OCI-LY3 (cell line): ENCODE measurements at regions not wholly inside any gene's neighbourhood (a gene's known extent, or its start where the extent isn't known, plus 50 kb on each side); places are given as distances from the start of the nearest gene placed in this dataset.

ENCODE experiments used
- H2AFZ ChIP-seq: fragments of 200-600, 300-600 bp; shearing (Covaris generic); 2 replicates; pipeline ENCODE4 v1.6.0; 2014; ENCODE audit warnings: antibody characterized with exemption, low read depth, low read length
- H3K27ac ChIP-seq: fragments of 200-600, 300-600 bp; sonication (generic); 2 replicates; pipeline ENCODE4 v1.5.1; 2014; ENCODE audit warnings: mild to moderate bottlenecking, low read length, moderate library complexity, mixed read lengths
- H3K27me3 ChIP-seq: fragments of 200-600, 300-600 bp; sonication (generic); 2 replicates; pipeline ENCODE4 v1.6.1; 2014; ENCODE audit warnings: low read depth, low read length, mixed read lengths
- H3K36me3 ChIP-seq: fragments of 200-600, 300-600 bp; sonication (generic); replicated peaks from 2 replicates; pipeline ENCODE3; 2014; ENCODE audit warnings: low read depth, low read length, mixed read lengths
- H3K4me1 ChIP-seq: fragments of 300-600, 200-600 bp; sonication (generic); 2 replicates; pipeline ENCODE4 v1.6.1; 2014; ENCODE audit warnings: low read length, mixed read lengths
- H3K4me2 ChIP-seq: fragments of 200-600, 300-600 bp; sonication (generic); 2 replicates; pipeline ENCODE4 v1.6.1; 2014; ENCODE audit warnings: low read length, mixed read lengths
- H3K4me3 ChIP-seq: fragments of 300-600, 200-600 bp; sonication (generic); 2 replicates; pipeline ENCODE4 v1.5.1; 2014; ENCODE audit warnings: antibody characterized with exemption, mild to moderate bottlenecking, low read length, moderate library complexity
- H3K79me2 ChIP-seq: fragments of 300-600, 200-600 bp; shearing (Covaris generic); 2 replicates; pipeline ENCODE4 v1.6.1; 2014; ENCODE audit warnings: mild to moderate bottlenecking, low read length, mixed read lengths
- H3K9ac ChIP-seq: fragments of 300-600, 200-600 bp; shearing (Covaris generic); 2 replicates; pipeline ENCODE4 v1.6.0; 2014; ENCODE audit warnings: mild to moderate bottlenecking, low read length, moderate library complexity
- H3K9me3 ChIP-seq: fragments of 200-600, 300-600 bp; shearing (Covaris generic); 2 replicates; pipeline ENCODE4 v1.6.1; 2014; ENCODE audit warnings: low read length, mixed read lengths; ENCODE audit not compliant: insufficient read depth
- H4K20me1 ChIP-seq: fragments of 200-600, 300-600 bp; sonication (generic); 2 replicates; pipeline ENCODE4 v1.6.1; 2016; ENCODE audit warnings: low read length, mixed read lengths; ENCODE audit not compliant: insufficient read depth
- EZH2phosphoT487 ChIP-seq: fragments of 200-600 bp; shearing (Covaris generic); IDR thresholded peaks from 2 replicates; pipeline ENCODE4 v1.6.1; 2018; ENCODE audit warnings: antibody characterized with exemption, mixed run types, low read depth
- TF ChIP-seq, protein P1 (sequence below): fragments of 200-600, 300-600 bp; sonication (generic); IDR thresholded peaks from 2 replicates; pipeline ENCODE4 v1.5.1; 2014; ENCODE audit warnings: antibody characterized with exemption, low read length, low read depth

DNA sequence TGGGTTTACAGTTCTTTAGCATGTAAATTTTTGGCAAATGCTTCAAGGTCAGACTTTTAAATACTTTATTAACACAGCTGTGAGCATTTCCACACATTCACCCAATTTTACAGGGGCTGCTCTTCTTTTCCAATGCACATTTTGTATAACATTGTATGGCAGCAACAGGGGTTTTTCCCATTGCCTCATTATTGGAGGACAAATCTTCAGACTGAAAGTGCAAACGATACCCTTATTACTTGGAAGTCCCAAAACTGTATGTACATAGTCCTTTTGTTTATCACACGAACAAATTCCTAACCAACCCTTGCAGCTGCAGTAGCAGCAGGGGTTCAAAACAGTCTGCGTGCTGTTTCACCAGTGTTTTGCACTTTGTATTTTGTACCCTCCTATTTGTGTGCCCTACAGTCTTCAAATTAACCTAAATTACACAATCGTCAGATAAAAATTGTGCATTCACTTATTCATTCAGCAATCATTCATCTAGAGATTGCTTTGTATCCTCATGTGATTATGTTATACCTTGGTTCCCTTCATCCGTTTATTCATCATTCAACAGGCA lies 330.7 kb upstream of the RASGEF1B start:
- peaks cover 5% of the 10 kb centered on the region; the same call in 1 of the 2 replicates for H3K4me1 ChIP-seq
- H3K79me2 ChIP-seq: no peaks in the 10 kb centered on the region
- H3K9ac ChIP-seq: no peak overlapping the region
- H4K20me1 ChIP-seq: no peaks in the 10 kb centered on the region
- H3K27ac ChIP-seq: no peak overlapping the region
- no peak overlapping the region for H3K4me2 ChIP-seq
- H2AFZ ChIP-seq: no peak overlapping the region
- H3K4me3 ChIP-seq: no peak overlapping the region
- H3K36me3 ChIP-seq: no peaks in the 10 kb centered on the region
- no peaks in the 10 kb centered on the region for H3K27me3 ChIP-seq
- no peaks in the 10 kb centered on the region for H3K9me3 ChIP-seq
- no peak for TF ChIP-seq EZH2phosphoT487
- TF ChIP-seq, protein P1, sequence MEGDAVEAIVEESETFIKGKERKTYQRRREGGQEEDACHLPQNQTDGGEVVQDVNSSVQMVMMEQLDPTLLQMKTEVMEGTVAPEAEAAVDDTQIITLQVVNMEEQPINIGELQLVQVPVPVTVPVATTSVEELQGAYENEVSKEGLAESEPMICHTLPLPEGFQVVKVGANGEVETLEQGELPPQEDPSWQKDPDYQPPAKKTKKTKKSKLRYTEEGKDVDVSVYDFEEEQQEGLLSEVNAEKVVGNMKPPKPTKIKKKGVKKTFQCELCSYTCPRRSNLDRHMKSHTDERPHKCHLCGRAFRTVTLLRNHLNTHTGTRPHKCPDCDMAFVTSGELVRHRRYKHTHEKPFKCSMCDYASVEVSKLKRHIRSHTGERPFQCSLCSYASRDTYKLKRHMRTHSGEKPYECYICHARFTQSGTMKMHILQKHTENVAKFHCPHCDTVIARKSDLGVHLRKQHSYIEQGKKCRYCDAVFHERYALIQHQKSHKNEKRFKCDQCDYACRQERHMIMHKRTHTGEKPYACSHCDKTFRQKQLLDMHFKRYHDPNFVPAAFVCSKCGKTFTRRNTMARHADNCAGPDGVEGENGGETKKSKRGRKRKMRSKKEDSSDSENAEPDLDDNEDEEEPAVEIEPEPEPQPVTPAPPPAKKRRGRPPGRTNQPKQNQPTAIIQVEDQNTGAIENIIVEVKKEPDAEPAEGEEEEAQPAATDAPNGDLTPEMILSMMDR: no peak

DNA sequence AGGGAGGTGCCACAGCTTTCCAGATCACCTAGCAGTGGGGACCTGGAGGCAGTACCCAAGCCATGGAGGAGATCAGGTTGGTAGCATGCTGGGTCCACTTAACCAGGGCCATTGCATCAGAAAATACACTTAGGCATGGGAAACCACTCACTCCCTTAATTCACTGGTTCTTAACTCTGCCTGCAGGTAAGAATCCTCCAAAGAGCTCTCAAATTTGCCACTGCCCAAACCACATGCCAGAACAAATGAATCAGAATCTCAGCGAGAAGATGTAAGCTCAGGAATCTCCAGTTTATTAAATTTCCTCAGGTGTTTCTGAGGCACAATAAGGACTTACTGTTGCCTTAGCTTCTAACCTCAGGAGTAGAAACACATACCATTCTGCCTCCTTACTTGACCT lies 327.7 kb upstream of the RASGEF1B start:
- Histone ChIP-seq H3K9ac (no peak overlapping the region), H3K27ac (no peak overlapping the region), H2AFZ (no peak overlapping the region), H3K27me3 (no peaks in the 10 kb centered on the region), H3K36me3 (no peaks in the 10 kb centered on the region), H4K20me1 (no peaks in the 10 kb centered on the region), H3K9me3 (no peaks in the 10 kb centered on the region), H3K79me2 (no peaks in the 10 kb centered on the region), H3K4me1 (peaks cover 5% of the 10 kb centered on the region; the same call in 1 of the 2 replicates), H3K4me3 (no peak overlapping the region), H3K4me2 (no peak overlapping the region)
- no peak for TF ChIP-seq EZH2phosphoT487
- TF ChIP-seq, protein P1: no peak

DNA sequence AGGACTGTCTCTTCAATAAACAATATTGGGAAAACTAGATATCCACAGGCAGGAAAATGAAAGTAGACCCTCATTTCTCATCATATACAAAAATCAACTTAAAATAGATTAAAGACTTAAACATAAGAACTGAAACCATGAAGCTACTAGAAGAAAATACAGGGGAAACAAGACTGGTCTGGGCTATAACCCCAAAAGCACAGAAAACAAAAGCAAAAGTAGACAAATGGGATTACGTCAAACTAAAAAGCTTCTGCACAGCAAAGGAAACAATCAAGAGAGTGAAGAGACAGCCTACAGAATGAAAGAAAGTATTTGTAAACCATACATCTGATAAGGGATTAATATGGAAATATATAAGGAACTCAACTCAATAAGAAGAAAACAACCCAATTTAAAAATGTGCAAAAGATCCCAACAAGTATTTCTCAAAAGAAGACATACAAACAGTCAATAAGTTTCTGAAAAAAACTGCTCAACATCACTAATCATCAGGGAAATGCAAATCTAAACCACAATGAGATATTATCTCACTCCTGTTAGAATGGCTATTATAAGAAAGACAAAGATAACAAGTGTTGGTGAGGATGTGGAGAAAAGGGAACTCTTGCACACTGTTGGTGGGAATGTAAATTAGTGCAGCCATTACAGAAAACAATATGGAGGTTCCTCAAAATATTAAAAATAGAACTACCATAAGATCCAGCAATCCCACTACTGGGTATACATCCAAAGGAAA lies 325.3 kb upstream of the RASGEF1B start:
- H2AFZ ChIP-seq: no peak overlapping the region
- no peaks in the 10 kb centered on the region for H3K79me2 ChIP-seq
- no peaks in the 10 kb centered on the region for H3K36me3 ChIP-seq
- H4K20me1 ChIP-seq: no peaks in the 10 kb centered on the region
- no peak overlapping the region for H3K27ac ChIP-seq
- no peaks in the 10 kb centered on the region for H3K9me3 ChIP-seq
- H3K9ac ChIP-seq: no peak overlapping the region
- no peak overlapping the region for H3K4me2 ChIP-seq
- no peaks in the 10 kb centered on the region for H3K4me1 ChIP-seq
- H3K4me3 ChIP-seq: no peak overlapping the region
- no peak for TF ChIP-seq EZH2phosphoT487
- TF ChIP-seq, protein P1: no peak
- H3K27me3 ChIP-seq: no peaks in the 10 kb centered on the region

DNA sequence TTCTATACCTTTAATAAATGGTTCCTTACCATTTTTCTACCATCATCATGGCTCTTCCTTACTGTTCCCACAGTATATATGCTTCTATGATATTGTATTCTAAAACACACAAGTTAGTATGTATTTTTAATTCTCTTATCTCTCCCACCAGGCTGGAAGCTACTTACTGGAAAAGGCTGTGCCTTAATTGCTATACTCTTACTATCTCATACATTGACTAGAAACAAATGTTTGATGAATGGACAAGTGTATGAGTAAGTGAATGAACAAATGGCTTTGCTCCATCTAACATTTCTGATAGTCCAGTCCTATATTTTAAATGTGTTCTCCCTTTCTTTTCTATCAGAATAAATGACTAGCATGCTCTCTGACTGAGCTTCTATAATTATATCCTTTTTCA lies 320.8 kb upstream of the RASGEF1B start:
- Histone ChIP-seq H3K4me1 (no peaks in the 10 kb centered on the region), H3K4me3 (no peak overlapping the region), H3K27ac (no peak overlapping the region), H3K4me2 (no peak overlapping the region), H3K27me3 (no peaks in the 10 kb centered on the region), H3K79me2 (no peaks in the 10 kb centered on the region), H2AFZ (no peak overlapping the region), H3K9ac (no peak overlapping the region), H3K9me3 (no peaks in the 10 kb centered on the region), H4K20me1 (no peaks in the 10 kb centered on the region), H3K36me3 (no peaks in the 10 kb centered on the region)
- TF ChIP-seq, protein P1: no peak
- no peak for TF ChIP-seq EZH2phosphoT487
